HG02970 (cell line): ENCODE measurements at regions not wholly inside any gene's neighbourhood (a gene's known extent, or its start where the extent isn't known, plus 50 kb on each side); places are given as distances from the start of the nearest gene placed in this dataset.

ENCODE experiments used
- ATAC-seq: cut with Tn5 transposase; IDR thresholded peaks from one replicate; pipeline ENCODE4 v1.9.1; 2021; ENCODE audit warnings: mild to moderate bottlenecking, moderate library complexity, moderate number of reproducible peaks; ENCODE audit not compliant: unreplicated experiment, low FRiP score

GRCh38 chr13:53200498-53201453 is 172.2 kb downstream of the OLFM4 start:
- no peak for ATAC-seq

GRCh38 chr13:53201454-53202225 is 173.0 kb downstream of the OLFM4 start:
- ATAC-seq = no peak

DNA sequence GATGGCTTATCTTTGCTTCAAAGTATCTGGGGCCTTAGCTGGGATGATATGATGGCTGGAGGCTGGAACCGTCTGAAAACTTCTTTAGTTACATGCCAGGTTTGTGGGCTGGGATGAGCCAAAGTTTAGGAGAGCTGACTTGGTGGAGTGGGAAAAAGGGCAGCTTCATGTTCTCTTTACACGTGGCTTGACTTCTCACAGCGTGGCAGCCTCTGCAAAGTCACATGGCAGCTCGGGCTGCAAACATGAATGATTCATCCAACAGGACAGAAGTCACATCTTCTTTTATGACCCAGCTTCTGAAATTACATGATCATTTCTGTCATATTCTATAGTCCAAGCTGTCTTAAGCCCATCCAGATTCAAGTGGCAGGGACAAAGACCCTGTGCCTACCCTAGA is 176.0 kb downstream of the OLFM4 start:
- ATAC-seq = no peak

GRCh38 chr13:53206455-53206854 is 177.8 kb downstream of the OLFM4 start:
- ATAC-seq = no peak

DNA sequence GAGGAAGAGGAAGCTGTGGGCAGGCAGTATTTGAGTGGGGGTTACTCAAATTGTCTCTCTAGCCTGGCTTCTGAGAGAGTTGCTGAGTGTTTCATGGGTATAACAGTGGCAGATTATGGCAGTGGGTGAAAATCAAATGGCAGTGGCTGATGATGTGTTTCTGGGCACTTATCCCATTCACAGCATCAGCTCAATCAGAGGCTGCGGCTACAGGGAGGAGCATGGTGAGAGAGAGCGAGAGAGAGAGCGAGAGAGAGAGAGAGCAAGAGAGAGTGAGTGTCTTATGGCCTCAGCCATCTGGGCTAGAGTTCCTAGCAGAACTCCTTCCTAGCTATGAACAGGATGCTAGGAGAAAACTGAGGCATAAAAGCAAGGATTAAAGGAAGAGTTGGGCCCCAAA is 178.9 kb downstream of the OLFM4 start:
- no peak for ATAC-seq

DNA sequence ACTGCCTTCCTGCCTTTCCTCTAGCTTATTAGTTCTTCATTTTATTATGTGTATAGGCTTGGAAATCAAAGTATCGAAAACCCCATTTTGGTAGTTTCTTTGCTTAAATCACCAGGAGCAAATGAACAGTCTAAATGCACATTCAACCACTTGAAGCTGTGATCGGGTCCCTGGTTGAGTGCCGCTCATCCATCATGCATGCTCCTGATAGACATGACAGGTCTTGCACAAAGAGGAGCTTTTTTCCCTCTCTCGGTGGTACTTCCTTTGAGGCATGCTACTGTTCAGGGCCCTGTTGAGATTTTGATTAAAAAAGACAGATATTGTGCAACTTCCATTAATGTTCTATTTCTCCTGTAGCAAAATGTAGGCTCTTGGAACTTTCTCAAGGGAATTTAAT is 185.8 kb downstream of the OLFM4 start:
- ATAC-seq = no peak

DNA sequence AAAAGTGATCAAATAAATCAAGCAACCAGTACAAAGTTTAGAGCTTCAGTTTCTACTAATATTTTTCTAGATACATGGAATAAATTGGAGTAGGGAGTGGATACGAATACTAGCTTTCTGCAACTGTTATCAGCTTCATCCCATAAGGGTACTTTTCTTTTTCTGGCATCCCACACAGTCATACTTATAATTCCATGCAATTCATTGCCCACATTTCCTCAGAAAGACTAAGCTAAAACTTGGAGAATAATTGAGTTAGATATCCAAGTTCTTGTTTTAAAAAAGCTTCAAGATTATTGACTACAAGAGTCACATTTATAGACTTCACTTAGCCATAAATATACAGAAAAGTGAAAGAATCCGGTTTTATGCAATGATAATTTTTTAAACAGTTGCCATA is 186.9 kb downstream of the OLFM4 start:
- no peak for ATAC-seq

GRCh38 chr13:53216773-53217172 is 188.2 kb downstream of the OLFM4 start:
- ATAC-seq = no peak

DNA sequence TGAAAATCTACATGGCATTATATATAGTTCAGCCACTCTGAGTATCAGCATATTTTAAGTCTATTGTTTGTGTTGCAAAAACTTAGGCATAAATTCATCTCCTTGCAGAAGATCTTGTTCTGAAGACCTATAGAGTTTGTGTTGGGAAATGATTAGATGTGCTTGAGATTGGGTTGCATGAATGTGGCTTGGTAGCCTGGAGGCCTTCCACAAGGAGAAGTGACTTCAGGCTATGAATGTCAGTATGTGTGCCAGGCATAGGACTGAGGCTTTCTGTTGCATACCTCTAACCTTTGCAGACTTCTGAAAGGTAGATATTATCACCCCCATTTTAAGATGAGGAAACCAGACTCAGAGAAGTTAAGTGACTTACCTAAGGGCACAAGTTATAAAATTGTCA is 188.6 kb downstream of the OLFM4 start:
- no peak for ATAC-seq

DNA sequence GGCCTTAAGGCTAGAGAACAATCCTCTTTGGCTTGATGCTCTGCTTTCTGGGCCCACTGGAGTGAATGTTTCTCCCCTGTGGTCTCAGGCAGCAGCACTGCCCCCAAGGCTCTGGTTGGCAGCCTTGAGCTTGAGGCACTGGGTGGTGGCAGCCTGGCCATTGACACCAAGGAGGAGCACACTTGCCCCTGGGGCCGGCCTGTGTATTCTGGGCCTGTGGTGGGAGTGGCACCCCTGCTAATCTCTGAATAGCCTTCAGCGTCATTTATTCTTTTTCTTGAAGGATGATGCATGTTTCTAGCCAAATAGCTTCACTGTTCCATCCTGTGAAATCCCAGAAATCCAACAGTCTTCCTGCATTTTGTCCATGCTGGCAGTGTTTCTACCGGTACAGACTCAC is 191.4 kb downstream of the OLFM4 start:
- no peak for ATAC-seq

DNA sequence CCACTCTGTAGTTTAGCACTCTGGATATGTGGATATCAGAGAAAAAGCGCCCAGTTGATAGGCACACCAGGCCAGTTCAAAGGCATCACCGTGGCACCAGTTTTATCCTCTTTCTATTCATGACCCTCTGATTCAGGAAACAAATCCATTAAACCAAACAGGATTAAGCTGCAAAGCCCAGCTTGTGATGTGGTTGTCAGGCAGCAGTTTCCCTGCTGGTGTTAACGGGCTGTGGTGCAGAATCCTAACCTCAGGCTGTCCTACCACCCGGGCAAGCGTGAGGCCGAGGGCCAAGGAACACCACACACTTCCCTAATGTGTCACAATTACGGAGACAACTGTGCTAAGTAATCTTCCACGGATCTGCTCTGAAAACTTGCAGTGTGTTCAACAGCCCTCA is 209.1 kb downstream of the OLFM4 start:
- no peak for ATAC-seq

- ATAC-seq = no peak
Measured at GRCh38 chr13:53238261-53238660, 209.6 kb downstream of the OLFM4 start.

DNA sequence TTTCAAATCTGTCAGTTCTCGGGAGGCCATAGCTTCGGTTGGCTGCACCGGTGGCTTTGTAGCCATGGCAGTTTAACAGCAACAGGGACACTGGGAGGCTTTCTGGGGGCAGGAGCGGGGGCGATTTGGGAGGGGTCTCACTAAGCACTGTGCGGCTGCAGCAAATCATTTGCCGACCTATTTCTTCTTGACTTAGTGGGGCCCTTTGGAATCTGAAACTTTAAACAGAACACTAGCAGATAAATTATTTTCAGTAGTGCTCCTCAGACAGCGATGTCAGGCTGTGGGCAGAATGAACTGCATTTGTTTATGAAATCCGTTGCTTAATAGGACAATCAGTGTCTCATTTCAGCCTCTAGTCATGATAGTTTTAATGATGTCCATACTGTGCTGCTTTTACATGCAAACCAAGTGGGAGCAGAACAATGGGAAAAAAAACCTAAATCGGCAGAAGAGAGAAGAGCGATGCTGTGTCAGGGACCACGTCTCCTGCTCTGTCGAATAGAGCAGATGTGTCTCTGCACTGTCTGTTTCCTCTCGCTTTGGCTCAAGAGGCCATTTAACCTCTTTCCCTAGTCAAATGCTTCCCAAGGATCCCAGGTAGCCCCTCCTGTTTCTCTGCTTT is 211.9 kb downstream of the OLFM4 start:
- ATAC-seq = no peak

DNA sequence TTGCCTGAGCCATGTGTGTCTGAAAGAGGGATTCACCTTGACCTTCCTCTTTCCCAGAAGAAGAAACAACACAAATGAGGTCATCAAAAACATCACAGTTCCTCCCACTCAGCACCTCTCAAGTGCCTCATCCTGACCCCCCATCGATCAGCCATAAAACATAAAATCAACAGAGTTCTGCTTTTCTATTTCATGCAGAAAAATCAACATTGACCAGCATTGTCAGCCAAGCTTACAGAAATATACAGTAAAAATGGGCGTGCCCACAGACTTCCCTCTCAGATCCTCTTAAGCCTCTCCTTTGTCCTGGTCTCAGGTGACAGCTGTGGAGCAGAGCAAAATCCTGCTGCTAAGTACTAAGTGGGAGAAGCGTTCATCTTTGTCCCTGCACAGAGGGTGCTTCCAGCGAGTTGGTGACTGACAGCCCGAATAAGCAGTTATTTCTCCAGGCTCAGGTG is 213.3 kb downstream of the OLFM4 start:
- no peak for ATAC-seq

DNA sequence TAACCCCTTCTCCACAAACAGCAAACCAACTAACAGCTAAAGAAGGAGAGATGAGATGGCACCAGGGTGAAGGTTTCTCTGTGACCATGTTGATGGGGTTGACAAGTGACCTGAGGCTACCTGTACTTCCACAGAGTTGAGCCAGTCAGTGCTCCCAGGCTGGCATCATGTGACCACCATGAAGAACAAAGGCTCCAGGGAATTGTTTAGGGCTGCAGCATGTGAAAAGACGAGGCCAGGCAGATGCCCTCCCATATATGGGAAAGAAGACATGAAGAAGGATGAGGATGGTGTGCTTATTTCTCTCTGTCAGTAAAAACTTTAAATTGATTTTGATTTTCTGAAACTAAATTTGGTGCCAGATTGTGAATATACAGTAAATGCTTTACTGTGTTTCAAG is 220.6 kb downstream of the OLFM4 start:
- no peak for ATAC-seq

GRCh38 chr13:53250272-53250875 is 221.8 kb downstream of the OLFM4 start:
- ATAC-seq = peak; percentile 83

- ATAC-seq = no peak
Measured at GRCh38 chr13:53250977-53251376, 222.4 kb downstream of the OLFM4 start.

GRCh38 chr13:53254500-53254899 is 225.9 kb downstream of the OLFM4 start:
- ATAC-seq = no peak

- no peak for ATAC-seq
Measured at GRCh38 chr13:53255795-53256194, 227.2 kb downstream of the OLFM4 start.

GRCh38 chr13:53260594-53260993 is 232.0 kb downstream of the OLFM4 start:
- no peak for ATAC-seq
